ENCODE measurements at regions not wholly inside any gene's neighbourhood (a gene's known extent, or its start where the extent isn't known, plus 50 kb on each side); places are given as distances from the start of the nearest gene placed in this dataset.

DNA sequence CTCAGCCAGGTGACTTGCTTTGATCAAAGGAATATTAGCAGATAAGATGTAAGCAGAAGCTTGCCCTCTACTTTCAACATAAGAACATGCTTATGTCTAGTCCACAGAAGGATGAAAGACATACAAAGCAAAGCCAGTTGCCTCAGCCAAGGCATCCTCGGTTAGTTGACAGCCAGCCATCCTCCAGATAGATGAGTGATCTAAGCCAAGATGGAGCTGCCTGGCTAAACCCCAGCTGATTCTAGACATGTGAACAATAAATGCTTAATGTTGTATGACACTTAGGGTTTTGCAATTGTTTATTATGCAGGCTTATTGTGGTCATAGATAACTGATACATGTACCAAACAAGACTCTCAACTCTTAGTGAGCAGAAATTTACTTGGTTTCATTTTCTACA, 157.6 kb upstream of the TMTC2 start:
- Mint-ChIP-seq H3K9me3 (ENCODE audit: unreplicated experiment) (no peaks in the 10 kb centered on the region), H3K27me3 (ENCODE audit: unreplicated experiment) (no peaks in the 10 kb centered on the region), H3K4me1 (ENCODE audit: low read depth, unreplicated experiment) (peaks cover 21% of the 10 kb centered on the region), H3K4me3 (ENCODE audit: unreplicated experiment) (no peak overlapping the region), H3K27ac (ENCODE audit: unreplicated experiment) (no peak overlapping the region), H3K36me3 (ENCODE audit: unreplicated experiment) (no peaks in the 10 kb centered on the region)
- no peak for TF ChIP-seq CTCF (IDR thresholded peaks at IDR 0.05; ENCODE audit: partially characterized antibody, unreplicated experiment)
- no peak for DNase-seq

DNA sequence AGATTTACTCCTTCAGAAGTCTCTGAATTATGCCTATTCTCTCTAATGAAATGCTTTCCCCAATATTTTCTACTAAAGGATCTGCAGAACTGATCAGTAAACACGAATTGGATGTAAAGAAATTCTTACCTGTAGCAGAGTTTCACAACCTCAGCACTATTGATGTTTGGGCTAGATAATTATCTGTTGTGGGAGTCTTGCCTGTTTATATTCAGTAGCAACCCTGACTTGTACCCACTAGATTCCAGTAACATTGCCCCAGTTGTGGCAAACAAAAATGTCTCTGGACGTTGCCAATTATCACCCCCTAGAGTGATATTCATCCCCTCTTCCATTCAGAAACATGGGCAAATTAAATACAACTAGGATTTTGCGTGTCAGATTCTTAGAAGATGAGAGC, 156.8 kb upstream of the TMTC2 start:
- DNase-seq, result no peak
- no peak overlapping the region for H3K4me3 Mint-ChIP-seq (ENCODE audit: unreplicated experiment)
- no peaks in the 10 kb centered on the region for H3K36me3 Mint-ChIP-seq (ENCODE audit: unreplicated experiment)
- peaks cover 14% of the 10 kb centered on the region for H3K4me1 Mint-ChIP-seq (ENCODE audit: low read depth, unreplicated experiment)
- no peaks in the 10 kb centered on the region for H3K27me3 Mint-ChIP-seq (ENCODE audit: unreplicated experiment)
- H3K27ac Mint-ChIP-seq (ENCODE audit: unreplicated experiment), result no peak overlapping the region
- no peaks in the 10 kb centered on the region for H3K9me3 Mint-ChIP-seq (ENCODE audit: unreplicated experiment)
- TF ChIP-seq CTCF (IDR thresholded peaks at IDR 0.05; ENCODE audit: partially characterized antibody, unreplicated experiment), result no peak

GRCh38 chr12:82530394-82530793, 156.3 kb upstream of the TMTC2 start:
- TF ChIP-seq CTCF (IDR thresholded peaks at IDR 0.05; ENCODE audit: partially characterized antibody, unreplicated experiment), result no peak
- Mint-ChIP-seq H3K27me3 (ENCODE audit: unreplicated experiment) (no peaks in the 10 kb centered on the region), H3K9me3 (ENCODE audit: unreplicated experiment) (no peaks in the 10 kb centered on the region), H3K27ac (ENCODE audit: unreplicated experiment) (no peak overlapping the region), H3K36me3 (ENCODE audit: unreplicated experiment) (no peaks in the 10 kb centered on the region), H3K4me1 (ENCODE audit: low read depth, unreplicated experiment) (peaks cover 10% of the 10 kb centered on the region), H3K4me3 (ENCODE audit: unreplicated experiment) (no peak overlapping the region)
- DNase-seq, result no peak

- H3K27me3 Mint-ChIP-seq (ENCODE audit: unreplicated experiment), result no peaks in the 10 kb centered on the region
- no peak overlapping the region for H3K4me3 Mint-ChIP-seq (ENCODE audit: unreplicated experiment)
- no peak for TF ChIP-seq CTCF (IDR thresholded peaks at IDR 0.05; ENCODE audit: partially characterized antibody, unreplicated experiment)
- H3K36me3 Mint-ChIP-seq (ENCODE audit: unreplicated experiment), result no peaks in the 10 kb centered on the region
- DNase-seq, result no peak
- no peak overlapping the region for H3K27ac Mint-ChIP-seq (ENCODE audit: unreplicated experiment)
- H3K9me3 Mint-ChIP-seq (ENCODE audit: unreplicated experiment), result no peaks in the 10 kb centered on the region
- H3K4me1 Mint-ChIP-seq (ENCODE audit: low read depth, unreplicated experiment), result no peaks in the 10 kb centered on the region
These were observed 153.4 kb upstream of the TMTC2 start for GRCh38 chr12:82533341-82533740.

GRCh38 chr12:82537436-82537835, 149.3 kb upstream of the TMTC2 start:
- Mint-ChIP-seq H3K9me3 (ENCODE audit: unreplicated experiment) (peaks cover 4% of the 10 kb centered on the region), H3K27ac (ENCODE audit: unreplicated experiment) (no peak overlapping the region), H3K27me3 (ENCODE audit: unreplicated experiment) (no peaks in the 10 kb centered on the region), H3K36me3 (ENCODE audit: unreplicated experiment) (peaks cover 6% of the 10 kb centered on the region), H3K4me1 (ENCODE audit: low read depth, unreplicated experiment) (no peaks in the 10 kb centered on the region), H3K4me3 (ENCODE audit: unreplicated experiment) (no peak overlapping the region)
- DNase-seq, result no peak
- no peak for TF ChIP-seq CTCF (IDR thresholded peaks at IDR 0.05; ENCODE audit: partially characterized antibody, unreplicated experiment)
